ENCODE measurements at regions not wholly inside any gene's neighbourhood (a gene's known extent, or its start where the extent isn't known, plus 50 kb on each side); places are given as distances from the start of the nearest gene placed in this dataset.

GRCh38 chr7:91325726-91326125 lies 61.5 kb downstream of the FZD1 start (continued):
- no peak for TF ChIP-seq PBX2 (CRISPR knock-in tag; IDR thresholded peaks at IDR 0.05; ENCODE audit: low read depth)
- peak; percentile 84 for TF ChIP-seq PBX2 (tag; conservative IDR thresholded peaks at IDR 0.05; ENCODE audit: low read depth)
- TF ChIP-seq GABPA (tag; conservative IDR thresholded peaks at IDR 0.05; ENCODE audit: low read depth), result peak; percentile 67
- TF ChIP-seq SPI1 (IDR thresholded peaks at IDR 0.05; ENCODE audit: borderline replicate concordance, low read depth, low read length), result peak; percentile 76; the same call in 1 of the 2 replicates
- no peak for TF ChIP-seq ZNF253 (CRISPR knock-in tag; conservative IDR thresholded peaks at IDR 0.05)
- TF ChIP-seq FOXO4 (CRISPR knock-in tag; IDR thresholded peaks at IDR 0.05), result no peak
- no peak for TF ChIP-seq ETS1 (conservative IDR thresholded peaks at IDR 0.05; ENCODE audit: control insufficient read depth, low read depth, low read length)
